Aorta (tissue), 5 donors: ENCODE measurements at regions not wholly inside any gene's neighbourhood (a gene's known extent, or its start where the extent isn't known, plus 50 kb on each side); places are given as distances from the start of the nearest gene placed in this dataset.
"Not testable (repeated sequence)": the region's sequence is repeated elsewhere in the genome, so short reads cannot be mapped to it uniquely, and the experiment has no call there.

Source experiments
- ATAC-seq: fragments of 200-7000 bp; cut with Tn5 transposase; one replicate; pipeline ENCODE4 v1.9.1; 2022; ENCODE audit warnings: moderate library complexity; ENCODE audit not compliant: low FRiP score
- DNase-seq, 2 donors: peaks; one replicate each; pipeline ENCODE4 v3.0.0-alpha.2; 2020
- H3K27ac ChIP-seq, 2 donors: one replicate each; pipeline ENCODE4 v1.5.1; 2013; ENCODE audit warnings: low read length in 2 of 2, mild to moderate bottlenecking in 2 of 2, moderate library complexity in 2 of 2, control low read depth in 1 of 2, inconsistent platforms in 1 of 2, low read depth in 1 of 2
- H3K27me3 ChIP-seq, 2 donors: one replicate each; pipeline ENCODE4 v1.6.1; 2013; ENCODE audit warnings: control low read depth in 1 of 2, low read length in 1 of 2, mild to moderate bottlenecking in 1 of 2, moderate library complexity in 1 of 2; ENCODE audit not compliant: insufficient read depth in 2 of 2, control insufficient read depth in 1 of 2
- H3K36me3 ChIP-seq, 2 donors: one replicate each; pipeline ENCODE4 v1.6.1; 2013; ENCODE audit warnings: control low read depth in 1 of 2, low read length in 1 of 2, mild to moderate bottlenecking in 1 of 2; ENCODE audit not compliant: insufficient read depth in 2 of 2, control insufficient read depth in 1 of 2
- H3K4me1 ChIP-seq, 2 donors: one replicate each; pipeline ENCODE4 v1.6.1; 2013; ENCODE audit warnings: low read length in 2 of 2, control low read depth in 1 of 2, mild to moderate bottlenecking in 1 of 2, moderate library complexity in 1 of 2; ENCODE audit not compliant: insufficient read depth in 2 of 2, control insufficient read depth in 1 of 2
- H3K4me3 ChIP-seq, 2 donors: one replicate each; pipeline ENCODE4 v1.5.1; 2013; ENCODE audit warnings: low read length in 2 of 2, control low read depth in 1 of 2, mild to moderate bottlenecking in 1 of 2
- H3K9me3 ChIP-seq: one replicate; pipeline ENCODE4 v1.6.1; 2013; ENCODE audit warnings: mild to moderate bottlenecking, low read length; ENCODE audit not compliant: control insufficient read depth
- WGBS, 2 donors: extraction: QIAGEN DNeasy Blood & Tissue Kit; methylation state at CpG; one replicate each; pipeline ENCODE4 v1.1.7; 2013; 5-methylcytosine and 5-hydroxymethylcytosine counted together
- intact Hi-C, 2 donors: fragments of 100-400 bp; cut with DNase I; formaldehyde crosslinking; loops; one replicate each; pipeline versions ENCODE4 v1.14.2 to v1.15.0; 2022
- donor health status: healthy with polysubstance abuse.
- donor health status: Bipolar disorder and iron deficiency.
- donor health status: DM: no; HTN: no; CAD: no.
- donor health status: DM: no; HTN: no; CAD: no.
- donor health status: DM: yes; HTN: yes; CAD: no.

DNA sequence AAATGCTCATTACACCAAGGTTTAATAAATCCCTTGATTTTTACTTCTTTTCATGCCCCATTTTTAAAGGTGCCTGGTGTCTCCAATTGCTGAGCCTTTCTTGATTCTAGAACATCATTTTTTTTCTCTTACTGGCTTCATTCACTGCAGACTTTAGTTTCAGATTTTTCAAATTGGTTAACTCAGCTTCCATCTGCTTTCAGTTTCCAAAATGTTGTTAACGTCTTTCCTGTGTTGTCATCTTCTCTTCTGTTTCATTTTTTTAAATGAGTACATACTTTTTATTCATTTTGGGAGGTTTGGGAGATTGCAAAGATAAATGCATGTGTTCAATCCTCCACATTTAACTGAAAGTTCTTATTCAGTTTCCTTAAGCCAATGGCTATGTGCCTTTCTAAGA, 126.4 kb upstream of the CCNG1 start:
- DNase-seq (no peak), ATAC-seq (no peak)
- H3K4me1 ChIP-seq = no peaks in the 10 kb centered on the region
- H3K9me3 ChIP-seq = peaks cover 3% of the 10 kb centered on the region
- H3K27ac ChIP-seq = no peak overlapping the region
- 42 to 43% methylated on average over 1 of the region's 1 CpG for WGBS, 2 donors
- no peaks in the 10 kb centered on the region for H3K36me3 ChIP-seq
- H3K4me3 ChIP-seq = no peak overlapping the region
- intact Hi-C loops = no loop called here
- H3K27me3 ChIP-seq = peaks cover 0 to 1% of the 10 kb centered on the region in 2 donors

DNA sequence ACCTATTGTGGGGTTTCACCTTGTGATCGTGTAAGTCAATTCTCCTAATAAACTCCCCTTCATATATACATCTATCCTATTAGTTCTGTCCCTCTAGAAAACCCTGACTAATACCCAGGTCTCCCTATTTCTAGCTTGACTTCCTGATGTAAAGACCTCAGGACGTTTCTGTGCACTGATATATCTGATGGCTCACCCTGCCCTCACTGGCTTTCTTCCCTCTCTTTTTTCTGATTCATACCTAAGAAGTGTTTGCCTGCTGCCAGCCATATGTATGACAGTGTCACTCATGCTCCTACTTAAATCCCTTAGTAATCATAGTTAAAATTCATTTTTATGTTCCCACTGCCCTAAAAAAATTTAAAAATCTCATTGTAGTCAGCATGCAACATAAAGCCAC, 124.8 kb upstream of the CCNG1 start:
- WGBS, 2 donors = 52 to 56% methylated on average over 2 of the region's 2 CpGs
- Histone ChIP-seq H3K9me3 (peaks cover 2% of the 10 kb centered on the region), H3K4me1 (no peaks in the 10 kb centered on the region), H3K4me3 (no peak overlapping the region), H3K27me3 (peaks cover 0 to 1% of the 10 kb centered on the region in 2 donors), H3K27ac (no peak overlapping the region), H3K36me3 (no peaks in the 10 kb centered on the region)
- intact Hi-C loops = no loop called here
- no peak for DNase-seq
- no peak for ATAC-seq

DNA sequence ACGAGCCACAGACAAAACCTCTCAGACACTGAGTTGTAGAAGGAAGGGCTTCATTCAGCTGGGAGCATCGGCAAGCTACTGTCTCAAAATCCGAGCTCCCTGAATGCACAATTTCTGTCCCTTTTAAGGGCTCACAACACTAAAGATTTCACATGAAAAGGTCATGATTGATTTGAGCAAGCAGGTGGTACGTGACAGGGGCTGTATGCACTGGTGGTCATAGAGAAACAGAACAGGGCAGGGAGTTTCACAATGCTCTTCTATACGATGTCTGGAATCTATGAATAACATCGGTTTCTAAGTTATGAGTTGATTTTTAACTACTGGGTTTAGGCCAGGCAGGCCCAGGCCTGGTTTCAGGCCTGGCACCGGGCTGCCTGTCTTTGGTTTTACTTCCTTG, 124.3 kb upstream of the CCNG1 start:
- WGBS, 2 donors = 67 to 73% methylated on average over 7 of the region's 7 CpGs
- H3K27me3 ChIP-seq, H3K9me3 ChIP-seq, H3K27ac ChIP-seq, ATAC-seq, H3K4me1 ChIP-seq, H3K4me3 ChIP-seq, intact Hi-C loops, H3K36me3 ChIP-seq, DNase-seq: not testable (repeated sequence)

- H3K9me3 ChIP-seq, H3K27me3 ChIP-seq, DNase-seq, H3K4me3 ChIP-seq, H3K27ac ChIP-seq, intact Hi-C loops, H3K36me3 ChIP-seq, H3K4me1 ChIP-seq, ATAC-seq: not testable (repeated sequence)
- WGBS, 2 donors = 71 to 75% methylated on average over 6 of the region's 6 CpGs
Measured at GRCh38 chr5:163316374-163316773, 121.0 kb upstream of the CCNG1 start.

GRCh38 chr5:163318707-163319106, 118.7 kb upstream of the CCNG1 start:
- WGBS, 2 donors = 86 to 92% methylated on average over 14 of the region's 14 CpGs

GRCh38 chr5:163321511-163321910, 115.9 kb upstream of the CCNG1 start:
- Histone ChIP-seq H3K27me3 (no peaks in the 10 kb centered on the region), H3K27ac (no peak overlapping the region), H3K4me1 (no peaks in the 10 kb centered on the region), H3K36me3 (no peaks in the 10 kb centered on the region), H3K9me3 (no peaks in the 10 kb centered on the region), H3K4me3 (no peak overlapping the region)
- intact Hi-C loops = no loop called here
- ATAC-seq (no peak), DNase-seq (no peak)
- WGBS, 2 donors = 34 to 45% methylated on average over 2 of the region's 2 CpGs

More at GRCh38 chr5:163318707-163319106, 118.7 kb upstream of the CCNG1 start:
- no peaks in the 10 kb centered on the region for H3K36me3 ChIP-seq
- ATAC-seq (no peak), DNase-seq (no peak)
- H3K27me3 ChIP-seq = no peaks in the 10 kb centered on the region
- intact Hi-C loops = no loop called here
- H3K27ac ChIP-seq = no peak overlapping the region
- no peak overlapping the region for H3K4me3 ChIP-seq
- no peaks in the 10 kb centered on the region for H3K4me1 ChIP-seq
- no peaks in the 10 kb centered on the region for H3K9me3 ChIP-seq

DNA sequence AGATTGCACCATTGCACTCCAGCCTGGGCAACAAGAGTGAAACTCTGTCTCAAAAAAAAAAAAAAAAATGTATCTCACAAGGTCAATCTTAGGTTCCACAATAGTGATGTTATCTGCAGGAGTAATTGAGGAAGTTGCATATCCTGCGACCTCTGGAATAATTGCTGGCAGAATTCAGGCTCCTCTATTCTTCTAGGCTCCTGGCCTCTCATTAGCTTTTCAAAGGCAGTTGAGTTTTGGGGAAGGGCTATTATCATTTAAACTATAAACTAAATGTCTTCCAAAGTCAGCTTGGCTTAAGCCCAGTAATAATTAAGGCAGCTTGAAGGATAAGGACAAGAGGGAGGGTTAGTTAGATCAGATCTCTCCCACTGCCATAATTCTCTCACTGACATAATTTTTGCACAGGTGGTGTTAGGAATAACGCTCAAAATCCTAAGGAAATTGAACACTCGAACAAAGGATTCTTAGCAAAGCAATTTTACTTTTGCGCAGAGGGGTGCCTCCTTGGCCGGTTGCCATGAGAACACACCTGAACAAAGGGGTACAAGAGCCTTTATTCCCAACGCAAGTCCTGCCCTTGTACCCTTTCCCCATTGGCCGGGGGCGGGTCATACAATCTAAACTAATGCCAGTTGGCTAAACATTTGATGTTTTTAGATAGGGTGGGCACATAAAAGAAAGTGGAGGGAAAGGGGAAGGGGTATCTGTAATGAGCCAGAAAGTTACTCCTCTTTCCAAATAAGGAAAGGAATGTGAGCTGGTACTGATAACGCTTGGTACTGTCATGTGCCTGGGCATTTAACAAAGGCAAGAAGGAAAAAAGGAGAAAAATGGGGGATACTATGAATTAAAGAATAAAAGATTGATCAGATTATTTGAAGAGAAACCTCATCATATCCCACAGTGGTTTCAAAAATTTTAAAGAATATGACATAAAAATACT, 106.4 kb upstream of the CCNG1 start:
- Histone ChIP-seq H3K27ac (no peak overlapping the region), H3K36me3 (no peaks in the 10 kb centered on the region), H3K4me1 (no peaks in the 10 kb centered on the region), H3K9me3 (no peaks in the 10 kb centered on the region), H3K4me3 (no peak overlapping the region), H3K27me3 (no peaks in the 10 kb centered on the region)
- DNase-seq = no peak
- no peak for ATAC-seq
- intact Hi-C loops = no loop called here
- 66 to 69% methylated on average over 9 of the region's 9 CpGs for WGBS, 2 donors

DNA sequence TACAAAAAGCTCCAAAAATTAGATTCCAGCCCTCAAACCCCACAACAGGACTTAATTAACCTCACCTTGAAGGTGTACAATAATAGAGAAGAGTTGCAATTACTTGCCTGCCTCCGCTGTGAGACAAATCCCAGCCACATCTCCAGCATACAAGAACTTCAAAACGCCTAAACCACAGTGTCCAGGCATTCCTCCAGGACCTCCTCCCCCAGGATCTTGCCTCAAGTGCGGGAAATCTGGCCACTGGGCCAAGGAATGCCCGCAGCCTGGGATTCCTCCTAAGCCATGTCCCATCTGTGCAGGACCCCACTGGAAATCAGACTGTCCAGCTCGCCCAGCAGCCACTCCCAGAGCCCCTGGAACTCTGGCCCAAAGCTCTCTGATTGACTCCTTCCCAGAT, 101.3 kb upstream of the CCNG1 start:
- WGBS, 2 donors = 62 to 67% methylated on average over 5 of the region's 5 CpGs
- intact Hi-C loops, H3K4me3 ChIP-seq, H3K27ac ChIP-seq, H3K27me3 ChIP-seq, H3K9me3 ChIP-seq, ATAC-seq, H3K36me3 ChIP-seq, H3K4me1 ChIP-seq, DNase-seq: not testable (repeated sequence)

DNA sequence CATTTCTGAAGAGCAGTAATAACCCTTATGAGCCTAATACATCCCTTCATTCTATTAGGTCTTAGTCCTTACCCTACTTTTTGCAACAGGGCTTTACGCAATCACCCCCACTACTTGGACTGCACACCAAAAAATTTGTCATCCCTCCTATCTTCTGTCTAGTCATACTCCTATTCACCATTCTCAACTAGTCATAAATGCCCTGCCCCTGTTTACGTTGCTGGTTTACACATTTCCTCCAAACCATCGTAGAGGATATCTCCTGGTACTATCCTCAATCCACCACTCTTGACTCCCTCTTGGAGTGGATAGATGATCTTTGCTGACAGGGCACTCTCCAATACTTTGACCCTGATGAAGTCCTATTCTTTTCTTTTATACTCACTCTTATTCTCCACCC, 98.2 kb upstream of the CCNG1 start:
- Histone ChIP-seq H3K27ac (no peak overlapping the region), H3K4me3 (no peak overlapping the region), H3K9me3 (no peaks in the 10 kb centered on the region), H3K36me3 (no peaks in the 10 kb centered on the region), H3K4me1 (no peaks in the 10 kb centered on the region), H3K27me3 (no peaks in the 10 kb centered on the region)
- DNase-seq = no peak
- intact Hi-C loops = no loop called here
- ATAC-seq = no peak
- WGBS, 2 donors = 59 to 69% methylated on average over 3 of the region's 3 CpGs
